Loucy (cell line): ENCODE measurements at regions not wholly inside any gene's neighbourhood (a gene's known extent, or its start where the extent isn't known, plus 50 kb on each side); places are given as distances from the start of the nearest gene placed in this dataset.

Experiments used
- CTCF ChIP-seq: fragments of 200-600 bp; sonication (generic); conservative IDR thresholded peaks from 2 replicates; pipeline ENCODE4 v1.5.1; 2014; ENCODE audit warnings: mild to moderate bottlenecking, antibody characterized with exemption, low read length
- EZH2phosphoT487 ChIP-seq: fragments of 200-600 bp; IDR thresholded peaks from 2 replicates; pipeline ENCODE4 v1.6.1; 2018; ENCODE audit warnings: antibody characterized with exemption, mild to moderate bottlenecking, moderate library complexity, borderline replicate concordance

GRCh38 chr5:93911609-93912008, 170.2 kb upstream of the POU5F2 start:
- TF ChIP-seq CTCF (no peak), EZH2phosphoT487 (no peak)
